GM12864 (cell line): ENCODE measurements at regions not wholly inside any gene's neighbourhood (a gene's known extent, or its start where the extent isn't known, plus 50 kb on each side); places are given as distances from the start of the nearest gene placed in this dataset.
"Not testable (repeated sequence)": the region's sequence is repeated elsewhere in the genome, so short reads cannot be mapped to it uniquely, and the experiment has no call there.

Experiments used
- DNase-seq: peaks from one replicate; pipeline ENCODE4 v3.0.0-alpha.2; 2011; ENCODE audit warnings: low read depth
- H3K4me3 ChIP-seq: 2 replicates; pipeline ENCODE4 v1.5.1; 2011; ENCODE audit warnings: mild to moderate bottlenecking, low read depth, low read length, control low read depth
- CTCF ChIP-seq: IDR thresholded peaks from 2 replicates; pipeline ENCODE4 v1.5.1; 2011; ENCODE audit warnings: low read depth, mild to moderate bottlenecking, moderate library complexity, low read length, control low read depth, inconsistent platforms; ENCODE audit errors: missing control alignments

- TF ChIP-seq CTCF = no peak
- no peak overlapping the region for H3K4me3 ChIP-seq
- DNase-seq = no peak
Observed at GRCh38 chr5:2075365-2075764, 192.6 kb upstream of the IRX4 start.

- no peak for DNase-seq
- no peak for TF ChIP-seq CTCF
- H3K4me3 ChIP-seq = no peak overlapping the region
Observed at GRCh38 chr5:2071562-2071961, 188.8 kb upstream of the IRX4 start.

- not testable (repeated sequence) for DNase-seq, H3K4me3 ChIP-seq
Observed at GRCh38 chr5:2070787-2071186, 188.1 kb upstream of the IRX4 start.

- TF ChIP-seq CTCF = no peak
- DNase-seq = no peak
- H3K4me3 ChIP-seq = no peak overlapping the region
Observed at GRCh38 chr5:2068531-2068930, 185.8 kb upstream of the IRX4 start.

GRCh38 chr5:2066373-2066772 lies 183.6 kb upstream of the IRX4 start:
- no peak for TF ChIP-seq CTCF
- H3K4me3 ChIP-seq = no peak overlapping the region
- no peak for DNase-seq

- DNase-seq, H3K4me3 ChIP-seq: not testable (repeated sequence)
Observed at GRCh38 chr5:2063380-2063779, 180.7 kb upstream of the IRX4 start.

GRCh38 chr5:2052687-2053086 lies 170.0 kb upstream of the IRX4 start:
- no peak overlapping the region for H3K4me3 ChIP-seq
- no peak for TF ChIP-seq CTCF
- DNase-seq = no peak

- no peak overlapping the region for H3K4me3 ChIP-seq
- no peak for TF ChIP-seq CTCF
Observed at GRCh38 chr5:2049876-2050275, 167.2 kb upstream of the IRX4 start.

More at GRCh38 chr5:2049876-2050275, 167.2 kb upstream of the IRX4 start:
- no peak for DNase-seq
